ENCODE measurements at regions not wholly inside any gene's neighbourhood (a gene's known extent, or its start where the extent isn't known, plus 50 kb on each side); places are given as distances from the start of the nearest gene placed in this dataset.

- peak; percentile 31 for TF ChIP-seq CTCF (IDR thresholded peaks at IDR 0.05; ENCODE audit: unreplicated experiment)
- POLR2A ChIA-PET, result interaction anchor here (1.1 kb wide), 2 partner anchors 15 to 275 kb away, joined by 3 to 4 read pairs; no protein-coding TSS in a partner anchor
- intact Hi-C loops (cut with micrococcal nuclease), result loop anchor here (1.0 to 5.0 kb wide), 4 partner anchors 173 to 360 kb away; partner anchors contain the start of gene E2F7
- no TSS peak for BruUV-seq (replicated peaks)
- peak; percentile 75 for DNase-seq (ENCODE audit: unreplicated experiment)
- H3K4me3 Mint-ChIP-seq (ENCODE audit: unreplicated experiment), result peak overlapping the region; percentile 91
- peaks cover 14% of the 10 kb centered on the region for H3K4me1 Mint-ChIP-seq (ENCODE audit: insufficient read depth, unreplicated experiment)
- peaks cover 6% of the 10 kb centered on the region for H3K36me3 Mint-ChIP-seq (ENCODE audit: insufficient read depth, unreplicated experiment)
- CTCF ChIA-PET, result interaction anchor here (0.5 to 4.2 kb wide), 26 partner anchors 11 to 1442 kb away, joined by 3 to 34 read pairs (median 4); no protein-coding TSS in a partner anchor
- no peaks in the 10 kb centered on the region for H3K9me3 Mint-ChIP-seq (ENCODE audit: unreplicated experiment)
- peaks cover 13% of the 10 kb centered on the region for H3K27me3 Mint-ChIP-seq (ENCODE audit: insufficient read depth, unreplicated experiment)
- H3K27ac Mint-ChIP-seq (ENCODE audit: low read depth, unreplicated experiment), result peak overlapping the region; percentile 53
Measured at GRCh38 chr12:77324763-77325468, 259.5 kb upstream of the E2F7 start.

- Mint-ChIP-seq H3K27me3 (ENCODE audit: insufficient read depth, unreplicated experiment) (peaks cover 13% of the 10 kb centered on the region), H3K4me1 (ENCODE audit: insufficient read depth, unreplicated experiment) (peaks cover 14% of the 10 kb centered on the region), H3K36me3 (ENCODE audit: insufficient read depth, unreplicated experiment) (peaks cover 6% of the 10 kb centered on the region), H3K27ac (ENCODE audit: low read depth, unreplicated experiment) (peak overlapping the region; percentile 53), H3K9me3 (ENCODE audit: unreplicated experiment) (no peaks in the 10 kb centered on the region), H3K4me3 (ENCODE audit: unreplicated experiment) (peak overlapping the region; percentile 91)
- BruUV-seq (replicated peaks), result no TSS peak
- no peak for DNase-seq (ENCODE audit: unreplicated experiment)
- no peak for TF ChIP-seq CTCF (IDR thresholded peaks at IDR 0.05; ENCODE audit: unreplicated experiment)
- intact Hi-C loops (cut with micrococcal nuclease), result loop anchor here (1.0 to 5.0 kb wide), 3 partner anchors 172 to 361 kb away; partner anchors contain the start of gene E2F7
- ChIA-PET POLR2A (interaction anchor here (1.1 kb wide), 1 partner anchor 16 kb away, joined by 4 read pairs; no protein-coding TSS in a partner anchor), CTCF (interaction anchor here (0.6 to 4.2 kb wide), 26 partner anchors 10 to 1441 kb away, joined by 3 to 34 read pairs (median 4); no protein-coding TSS in a partner anchor)
Measured at GRCh38 chr12:77324416-77324762, 259.0 kb upstream of the E2F7 start.

GRCh38 chr12:77323788-77324415, 258.5 kb upstream of the E2F7 start:
- ChIA-PET POLR2A (interaction anchor here (0.6 to 1.1 kb wide), 2 partner anchors 16 to 134 kb away, joined by 3 to 4 read pairs; no protein-coding TSS in a partner anchor), CTCF (interaction anchor here (0.6 to 4.2 kb wide), 21 partner anchors 10 to 647 kb away, joined by 3 to 34 read pairs (median 4); no protein-coding TSS in a partner anchor)
- peak overlapping the region; percentile 53 for H3K27ac Mint-ChIP-seq (ENCODE audit: low read depth, unreplicated experiment)
- H3K36me3 Mint-ChIP-seq (ENCODE audit: insufficient read depth, unreplicated experiment), result peaks cover 6% of the 10 kb centered on the region
- DNase-seq (ENCODE audit: unreplicated experiment), result no peak
- TF ChIP-seq CTCF (IDR thresholded peaks at IDR 0.05; ENCODE audit: unreplicated experiment), result no peak
- H3K9me3 Mint-ChIP-seq (ENCODE audit: unreplicated experiment), result no peaks in the 10 kb centered on the region
- H3K4me1 Mint-ChIP-seq (ENCODE audit: insufficient read depth, unreplicated experiment), result peaks cover 14% of the 10 kb centered on the region
- H3K4me3 Mint-ChIP-seq (ENCODE audit: unreplicated experiment), result peak overlapping the region; percentile 91
- BruUV-seq (replicated peaks), result no TSS peak
- H3K27me3 Mint-ChIP-seq (ENCODE audit: insufficient read depth, unreplicated experiment), result peaks cover 13% of the 10 kb centered on the region
- intact Hi-C loops (cut with micrococcal nuclease), result loop anchor here (1.0 to 5.0 kb wide), 3 partner anchors 172 to 361 kb away; partner anchors contain the start of gene E2F7

- POLR2A ChIA-PET, result no interaction called here
- Mint-ChIP-seq H3K4me3 (ENCODE audit: unreplicated experiment) (no peak overlapping the region), H3K9me3 (ENCODE audit: unreplicated experiment) (no peaks in the 10 kb centered on the region), H3K4me1 (ENCODE audit: insufficient read depth, unreplicated experiment) (no peaks in the 10 kb centered on the region), H3K27me3 (ENCODE audit: insufficient read depth, unreplicated experiment) (no peaks in the 10 kb centered on the region), H3K27ac (ENCODE audit: low read depth, unreplicated experiment) (no peak overlapping the region), H3K36me3 (ENCODE audit: insufficient read depth, unreplicated experiment) (no peaks in the 10 kb centered on the region)
- intact Hi-C loops (cut with micrococcal nuclease), result no loop called here
- CTCF ChIA-PET, result interaction anchor here (1.1 kb wide), 1 partner anchor 377 kb away, joined by 3 read pairs; no protein-coding TSS in a partner anchor
- no peak for TF ChIP-seq CTCF (IDR thresholded peaks at IDR 0.05; ENCODE audit: unreplicated experiment)
- no peak for DNase-seq (ENCODE audit: unreplicated experiment)
- no TSS peak for BruUV-seq (replicated peaks)
Measured at GRCh38 chr12:77319166-77319565, 253.8 kb upstream of the E2F7 start.
